NCI-H345 (cell line): ENCODE measurements at regions not wholly inside any gene's neighbourhood (a gene's known extent, or its start where the extent isn't known, plus 50 kb on each side); places are given as distances from the start of the nearest gene placed in this dataset.
"Not testable (repeated sequence)": the region's sequence is repeated elsewhere in the genome, so short reads cannot be mapped to it uniquely, and the experiment has no call there.

Experiments used
- DNase-seq: peaks from one replicate; lab custom pipeline; 2025; lab: John Stamatoyannopoulos, UW

- no peak for DNase-seq
Measured at GRCh38 chr1:187892683-187893039, 1063.9 kb downstream of the PLA2G4A start.

GRCh38 chr1:187893471-187893870, 1064.7 kb downstream of the PLA2G4A start:
- DNase-seq = no peak

- DNase-seq = no peak
Measured at GRCh38 chr1:187894349-187894748, 1065.6 kb downstream of the PLA2G4A start.

- DNase-seq = no peak
Measured at GRCh38 chr1:187903223-187903622, 1074.5 kb downstream of the PLA2G4A start.

GRCh38 chr1:187909382-187909781, 1080.6 kb downstream of the PLA2G4A start:
- DNase-seq = no peak

GRCh38 chr1:187911820-187912219, 1083.1 kb downstream of the PLA2G4A start:
- no peak for DNase-seq

GRCh38 chr1:187920976-187921375, 1092.2 kb downstream of the PLA2G4A start:
- DNase-seq = no peak

- DNase-seq = no peak
Measured at GRCh38 chr1:187921426-187921825, 1092.7 kb downstream of the PLA2G4A start.

- no peak for DNase-seq
Measured at GRCh38 chr1:187922255-187922654, 1093.5 kb downstream of the PLA2G4A start.

GRCh38 chr1:187924252-187924651, 1095.5 kb downstream of the PLA2G4A start:
- DNase-seq = no peak

- no peak for DNase-seq
Measured at GRCh38 chr1:187928288-187928687, 1099.5 kb downstream of the PLA2G4A start.

GRCh38 chr1:187928696-187929095, 1099.9 kb downstream of the PLA2G4A start:
- no peak for DNase-seq

- DNase-seq = no peak
Measured at GRCh38 chr1:187931776-187932175, 1103.0 kb downstream of the PLA2G4A start.

- no peak for DNase-seq
Measured at GRCh38 chr1:187933562-187934419, 1105.0 kb downstream of the PLA2G4A start.

- no peak for DNase-seq
Measured at GRCh38 chr1:187936667-187937066, 1107.9 kb downstream of the PLA2G4A start.

- no peak for DNase-seq
Measured at GRCh38 chr1:187938092-187938491, 1109.3 kb downstream of the PLA2G4A start.

GRCh38 chr1:187942986-187943385, 1114.2 kb downstream of the PLA2G4A start:
- no peak for DNase-seq

GRCh38 chr1:187943606-187944403, 1115.1 kb downstream of the PLA2G4A start:
- no peak for DNase-seq

- not testable (repeated sequence) for DNase-seq
Measured at GRCh38 chr1:187946661-187947060, 1117.9 kb downstream of the PLA2G4A start.

GRCh38 chr1:187947359-187947758, 1118.6 kb downstream of the PLA2G4A start:
- DNase-seq = no peak

GRCh38 chr1:187948170-187948794, 1119.5 kb downstream of the PLA2G4A start:
- no peak for DNase-seq

- DNase-seq = no peak
Measured at GRCh38 chr1:187949567-187949966, 1120.8 kb downstream of the PLA2G4A start.

- DNase-seq = no peak
Measured at GRCh38 chr1:187951817-187952216, 1123.1 kb downstream of the PLA2G4A start.
